ENCODE measurements at regions not wholly inside any gene's neighbourhood (a gene's known extent, or its start where the extent isn't known, plus 50 kb on each side); places are given as distances from the start of the nearest gene placed in this dataset.
A peak's percentile ranks its signal among the peaks of the same experiment; 100 is the strongest.

GRCh38 chr3:459311-459670 lies 262.7 kb downstream of the CHL1 start:
- H3K36me3 Mint-ChIP-seq (ENCODE audit: unreplicated experiment), result no peaks in the 10 kb centered on the region

GRCh38 chr3:461006-461405 lies 264.4 kb downstream of the CHL1 start:
- H3K36me3 Mint-ChIP-seq (ENCODE audit: unreplicated experiment), result no peaks in the 10 kb centered on the region
- H3K9me3 Mint-ChIP-seq (ENCODE audit: unreplicated experiment), result peaks cover 1% of the 10 kb centered on the region
- DNase-seq, result no peak
- TF ChIP-seq CTCF (IDR thresholded peaks at IDR 0.05; ENCODE audit: partially characterized antibody, unreplicated experiment), result no peak
- no peak overlapping the region for H3K4me3 Mint-ChIP-seq (ENCODE audit: unreplicated experiment)
- no peaks in the 10 kb centered on the region for H3K27me3 Mint-ChIP-seq (ENCODE audit: unreplicated experiment)
- peaks cover 41% of the 10 kb centered on the region for H3K4me1 Mint-ChIP-seq (ENCODE audit: low read depth, unreplicated experiment)
- H3K27ac Mint-ChIP-seq (ENCODE audit: unreplicated experiment), result no peak overlapping the region

More at GRCh38 chr3:459311-459670, 262.7 kb downstream of the CHL1 start:
- peak overlapping the region; percentile 91 for H3K27ac Mint-ChIP-seq (ENCODE audit: unreplicated experiment)
- H3K9me3 Mint-ChIP-seq (ENCODE audit: unreplicated experiment), result peaks cover 1% of the 10 kb centered on the region
- no peak for TF ChIP-seq CTCF (IDR thresholded peaks at IDR 0.05; ENCODE audit: partially characterized antibody, unreplicated experiment)
- H3K27me3 Mint-ChIP-seq (ENCODE audit: unreplicated experiment), result no peaks in the 10 kb centered on the region
- DNase-seq, result no peak
- peaks cover 41% of the 10 kb centered on the region for H3K4me1 Mint-ChIP-seq (ENCODE audit: low read depth, unreplicated experiment)
- peak overlapping the region; percentile 60 for H3K4me3 Mint-ChIP-seq (ENCODE audit: unreplicated experiment)

- Mint-ChIP-seq H3K9me3 (ENCODE audit: unreplicated experiment) (peaks cover 1% of the 10 kb centered on the region), H3K4me1 (ENCODE audit: low read depth, unreplicated experiment) (peaks cover 38% of the 10 kb centered on the region), H3K4me3 (ENCODE audit: unreplicated experiment) (peak overlapping the region; percentile 12), H3K27ac (ENCODE audit: unreplicated experiment) (peak overlapping the region; percentile 10), H3K36me3 (ENCODE audit: unreplicated experiment) (no peaks in the 10 kb centered on the region), H3K27me3 (ENCODE audit: unreplicated experiment) (no peaks in the 10 kb centered on the region)
- DNase-seq, result no peak
- TF ChIP-seq CTCF (IDR thresholded peaks at IDR 0.05; ENCODE audit: partially characterized antibody, unreplicated experiment), result no peak
Measured at GRCh38 chr3:462851-463250, 266.3 kb downstream of the CHL1 start.

GRCh38 chr3:463252-464192 lies 267.0 kb downstream of the CHL1 start:
- H3K27me3 Mint-ChIP-seq (ENCODE audit: unreplicated experiment), result no peaks in the 10 kb centered on the region
- no peaks in the 10 kb centered on the region for H3K36me3 Mint-ChIP-seq (ENCODE audit: unreplicated experiment)
- no peak for DNase-seq
- H3K4me1 Mint-ChIP-seq (ENCODE audit: low read depth, unreplicated experiment), result peaks cover 31% of the 10 kb centered on the region
- H3K4me3 Mint-ChIP-seq (ENCODE audit: unreplicated experiment), result no peak overlapping the region
- no peak overlapping the region for H3K27ac Mint-ChIP-seq (ENCODE audit: unreplicated experiment)
- H3K9me3 Mint-ChIP-seq (ENCODE audit: unreplicated experiment), result peaks cover 1% of the 10 kb centered on the region
- TF ChIP-seq CTCF (IDR thresholded peaks at IDR 0.05; ENCODE audit: partially characterized antibody, unreplicated experiment), result no peak

- Mint-ChIP-seq H3K9me3 (ENCODE audit: unreplicated experiment) (peaks cover 1% of the 10 kb centered on the region), H3K4me1 (ENCODE audit: low read depth, unreplicated experiment) (peaks cover 24% of the 10 kb centered on the region), H3K36me3 (ENCODE audit: unreplicated experiment) (no peaks in the 10 kb centered on the region), H3K27me3 (ENCODE audit: unreplicated experiment) (peaks cover 2% of the 10 kb centered on the region), H3K27ac (ENCODE audit: unreplicated experiment) (no peak overlapping the region), H3K4me3 (ENCODE audit: unreplicated experiment) (no peak overlapping the region)
- DNase-seq, result no peak
- no peak for TF ChIP-seq CTCF (IDR thresholded peaks at IDR 0.05; ENCODE audit: partially characterized antibody, unreplicated experiment)
Measured at GRCh38 chr3:464255-464654, 267.7 kb downstream of the CHL1 start.

Data from glutamatergic neuron (in vitro differentiated cells).